OCI-LY3 (cell line): ENCODE measurements at regions not wholly inside any gene's neighbourhood (a gene's known extent, or its start where the extent isn't known, plus 50 kb on each side); places are given as distances from the start of the nearest gene placed in this dataset.

Experiments
- H2AFZ ChIP-seq: fragments of 200-600, 300-600 bp; shearing (Covaris generic); 2 replicates; pipeline ENCODE4 v1.6.0; 2014; ENCODE audit warnings: antibody characterized with exemption, low read depth, low read length
- H3K27ac ChIP-seq: fragments of 200-600, 300-600 bp; sonication (generic); 2 replicates; pipeline ENCODE4 v1.5.1; 2014; ENCODE audit warnings: mild to moderate bottlenecking, low read length, moderate library complexity, mixed read lengths
- H3K27me3 ChIP-seq: fragments of 200-600, 300-600 bp; sonication (generic); 2 replicates; pipeline ENCODE4 v1.6.1; 2014; ENCODE audit warnings: low read depth, low read length, mixed read lengths
- H3K36me3 ChIP-seq: fragments of 200-600, 300-600 bp; sonication (generic); replicated peaks from 2 replicates; pipeline ENCODE3; 2014; ENCODE audit warnings: low read depth, low read length, mixed read lengths
- H3K4me1 ChIP-seq: fragments of 300-600, 200-600 bp; sonication (generic); 2 replicates; pipeline ENCODE4 v1.6.1; 2014; ENCODE audit warnings: low read length, mixed read lengths
- H3K4me2 ChIP-seq: fragments of 200-600, 300-600 bp; sonication (generic); 2 replicates; pipeline ENCODE4 v1.6.1; 2014; ENCODE audit warnings: low read length, mixed read lengths
- H3K4me3 ChIP-seq: fragments of 300-600, 200-600 bp; sonication (generic); 2 replicates; pipeline ENCODE4 v1.5.1; 2014; ENCODE audit warnings: antibody characterized with exemption, mild to moderate bottlenecking, low read length, moderate library complexity
- H3K79me2 ChIP-seq: fragments of 300-600, 200-600 bp; shearing (Covaris generic); 2 replicates; pipeline ENCODE4 v1.6.1; 2014; ENCODE audit warnings: mild to moderate bottlenecking, low read length, mixed read lengths
- H3K9ac ChIP-seq: fragments of 300-600, 200-600 bp; shearing (Covaris generic); 2 replicates; pipeline ENCODE4 v1.6.0; 2014; ENCODE audit warnings: mild to moderate bottlenecking, low read length, moderate library complexity
- H3K9me3 ChIP-seq: fragments of 200-600, 300-600 bp; shearing (Covaris generic); 2 replicates; pipeline ENCODE4 v1.6.1; 2014; ENCODE audit warnings: low read length, mixed read lengths; ENCODE audit not compliant: insufficient read depth
- H4K20me1 ChIP-seq: fragments of 200-600, 300-600 bp; sonication (generic); 2 replicates; pipeline ENCODE4 v1.6.1; 2016; ENCODE audit warnings: low read length, mixed read lengths; ENCODE audit not compliant: insufficient read depth
- CTCF ChIP-seq: fragments of 200-600, 300-600 bp; sonication (generic); IDR thresholded peaks from 2 replicates; pipeline ENCODE4 v1.5.1; 2014; ENCODE audit warnings: antibody characterized with exemption, low read length, low read depth
- EZH2phosphoT487 ChIP-seq: fragments of 200-600 bp; shearing (Covaris generic); IDR thresholded peaks from 2 replicates; pipeline ENCODE4 v1.6.1; 2018; ENCODE audit warnings: antibody characterized with exemption, mixed run types, low read depth

GRCh38 chr6:2523061-2523460, 227.7 kb downstream of the MYLK4 start:
- H3K9me3 ChIP-seq = no peaks in the 10 kb centered on the region
- no peak overlapping the region for H2AFZ ChIP-seq
- no peak overlapping the region for H3K4me2 ChIP-seq
- H3K4me3 ChIP-seq = no peak overlapping the region
- TF ChIP-seq EZH2phosphoT487 (no peak), CTCF (no peak)
- H3K79me2 ChIP-seq = no peaks in the 10 kb centered on the region
- H3K36me3 ChIP-seq = no peaks in the 10 kb centered on the region
- no peak overlapping the region for H3K9ac ChIP-seq
- no peaks in the 10 kb centered on the region for H4K20me1 ChIP-seq
- no peaks in the 10 kb centered on the region for H3K4me1 ChIP-seq
- no peak overlapping the region for H3K27ac ChIP-seq
- H3K27me3 ChIP-seq = peaks cover 5% of the 10 kb centered on the region; the same call in 1 of the 2 replicates

GRCh38 chr6:2522521-2522920, 228.2 kb downstream of the MYLK4 start:
- Histone ChIP-seq H3K4me3 (no peak overlapping the region), H3K9ac (no peak overlapping the region), H3K4me1 (no peaks in the 10 kb centered on the region), H3K9me3 (no peaks in the 10 kb centered on the region), H3K27ac (no peak overlapping the region), H2AFZ (no peak overlapping the region), H3K27me3 (peaks cover 5% of the 10 kb centered on the region; the same call in 1 of the 2 replicates), H4K20me1 (no peaks in the 10 kb centered on the region), H3K36me3 (no peaks in the 10 kb centered on the region), H3K4me2 (no peak overlapping the region), H3K79me2 (no peaks in the 10 kb centered on the region)
- no peak for TF ChIP-seq CTCF
- TF ChIP-seq EZH2phosphoT487 = no peak

- Histone ChIP-seq H4K20me1 (no peaks in the 10 kb centered on the region), H3K9ac (no peak overlapping the region), H3K4me3 (no peak overlapping the region), H2AFZ (no peak overlapping the region), H3K27me3 (peaks cover under 1% of the 10 kb centered on the region; the same call in 1 of the 2 replicates), H3K4me1 (no peaks in the 10 kb centered on the region), H3K4me2 (no peak overlapping the region), H3K36me3 (no peaks in the 10 kb centered on the region), H3K79me2 (no peaks in the 10 kb centered on the region), H3K27ac (no peak overlapping the region), H3K9me3 (no peaks in the 10 kb centered on the region)
- TF ChIP-seq EZH2phosphoT487 (no peak), CTCF (no peak)
These were observed 232.8 kb downstream of the MYLK4 start for GRCh38 chr6:2517855-2518473.

- TF ChIP-seq CTCF (no peak), EZH2phosphoT487 (no peak)
- no peaks in the 10 kb centered on the region for H4K20me1 ChIP-seq
These were observed 233.3 kb downstream of the MYLK4 start for GRCh38 chr6:2517401-2517800.

More at GRCh38 chr6:2517401-2517800, 233.3 kb downstream of the MYLK4 start:
- Histone ChIP-seq H3K27me3 (peaks cover 5% of the 10 kb centered on the region; the same call in 1 of the 2 replicates), H3K4me2 (no peak overlapping the region), H3K4me3 (no peak overlapping the region), H3K27ac (no peak overlapping the region), H3K9ac (no peak overlapping the region), H3K36me3 (no peaks in the 10 kb centered on the region), H2AFZ (no peak overlapping the region), H3K9me3 (no peaks in the 10 kb centered on the region), H3K79me2 (no peaks in the 10 kb centered on the region), H3K4me1 (no peaks in the 10 kb centered on the region)
